GM21576 (cell line): ENCODE measurements at regions not wholly inside any gene's neighbourhood (a gene's known extent, or its start where the extent isn't known, plus 50 kb on each side); places are given as distances from the start of the nearest gene placed in this dataset.

Experiments
- ATAC-seq: cut with Tn5 transposase; IDR thresholded peaks from one replicate; pipeline ENCODE4 v1.9.1; 2021; ENCODE audit warnings: mild to moderate bottlenecking, moderate library complexity; ENCODE audit not compliant: unreplicated experiment

- peak; percentile 98 for ATAC-seq
Observed at GRCh38 chr7:35537067-35538023, 157.6 kb downstream of the HERPUD2 start.

GRCh38 chr7:35536396-35536826 is 158.5 kb downstream of the HERPUD2 start:
- no peak for ATAC-seq

GRCh38 chr7:35533902-35534301 is 161.0 kb downstream of the HERPUD2 start:
- ATAC-seq = no peak

- no peak for ATAC-seq
Observed at GRCh38 chr7:35530124-35531109, 164.5 kb downstream of the HERPUD2 start.

- ATAC-seq = no peak
Observed at GRCh38 chr7:35529713-35530112, 165.2 kb downstream of the HERPUD2 start.

- ATAC-seq = no peak
Observed at GRCh38 chr7:35528381-35528977, 166.5 kb downstream of the HERPUD2 start.

GRCh38 chr7:35526645-35527044 is 168.3 kb downstream of the HERPUD2 start:
- ATAC-seq = no peak

GRCh38 chr7:35524112-35524804 is 170.7 kb downstream of the HERPUD2 start:
- ATAC-seq = no peak

- ATAC-seq = no peak
Observed at GRCh38 chr7:35523292-35523691, 171.6 kb downstream of the HERPUD2 start.

- no peak for ATAC-seq
Observed at GRCh38 chr7:35522697-35523096, 172.2 kb downstream of the HERPUD2 start.

GRCh38 chr7:35521941-35522340 is 173.0 kb downstream of the HERPUD2 start:
- no peak for ATAC-seq

GRCh38 chr7:35520810-35521625 is 173.9 kb downstream of the HERPUD2 start:
- ATAC-seq = no peak

- ATAC-seq = peak; percentile 86
Observed at GRCh38 chr7:35519971-35520809, 174.7 kb downstream of the HERPUD2 start.

- ATAC-seq = no peak
Observed at GRCh38 chr7:35518767-35519166, 176.2 kb downstream of the HERPUD2 start.

- ATAC-seq = no peak
Observed at GRCh38 chr7:35516498-35516897, 178.4 kb downstream of the HERPUD2 start.

- no peak for ATAC-seq
Observed at GRCh38 chr7:35513828-35514227, 181.1 kb downstream of the HERPUD2 start.

GRCh38 chr7:35513195-35513594 is 181.7 kb downstream of the HERPUD2 start:
- no peak for ATAC-seq

- ATAC-seq = no peak
Observed at GRCh38 chr7:35512716-35513115, 182.2 kb downstream of the HERPUD2 start.
